OCI-LY7 (cell line): ENCODE measurements at regions not wholly inside any gene's neighbourhood (a gene's known extent, or its start where the extent isn't known, plus 50 kb on each side); places are given as distances from the start of the nearest gene placed in this dataset.

ENCODE experiments used
- BruUV-seq: library from RNA; stranded (reverse); fragments of 400-500 nt; replicated peaks from 2 replicates; lab custom pipeline; 2021; lab: Mats Ljungman, UMichigan
- CTCF ChIA-PET: fragments of 300-600 bp; sonication (Branson Sonifier 250); formaldehyde crosslinking; loops from one replicate; lab custom pipeline; 2022; ENCODE audit warnings: antibody characterized with exemption; ENCODE audit not compliant: unreplicated experiment; lab: Charles Lee
- POLR2A ChIA-PET: fragments of 300-600 bp; sonication (Branson Sonifier 250); formaldehyde crosslinking; loops from one replicate; lab custom pipeline; 2022; ENCODE audit warnings: antibody characterized with exemption; lab: Charles Lee
- DNase-seq: peaks from one replicate; pipeline ENCODE4 v3.0.0-alpha.2; 2015; ENCODE audit warnings: low spot score
- H2AFZ ChIP-seq: fragments of 200-600 bp; sonication (generic), shearing (Covaris generic); 2 replicates; pipeline ENCODE4 v1.6.1; 2014; ENCODE audit warnings: mild to moderate bottlenecking, antibody characterized with exemption, low read length, moderate library complexity
- H3K27ac ChIP-seq: fragments of 200-600 bp; sonication (generic); 2 replicates; pipeline ENCODE4 v1.5.1; 2014; ENCODE audit warnings: mixed run types, low read depth, mild to moderate bottlenecking, moderate library complexity, low read length, inconsistent platforms; ENCODE audit not compliant: poor library complexity, severe bottlenecking
- H3K36me3 ChIP-seq: fragments of 200-600 bp; sonication (generic); 2 replicates; pipeline ENCODE4 v1.6.1; 2014; ENCODE audit warnings: mild to moderate bottlenecking, antibody characterized with exemption, low read length, moderate library complexity, mixed read lengths; ENCODE audit not compliant: insufficient read depth
- H3K4me1 ChIP-seq: fragments of 200-600 bp; sonication (generic); 2 replicates; pipeline ENCODE4 v1.5.1; 2014; ENCODE audit warnings: mild to moderate bottlenecking, low read length; ENCODE audit not compliant: insufficient read depth, poor library complexity, severe bottlenecking
- H3K4me2 ChIP-seq: fragments of 200-600 bp; sonication (generic); 2 replicates; pipeline ENCODE4 v1.6.1; 2014; ENCODE audit warnings: mild to moderate bottlenecking, low read length
- H3K4me3 ChIP-seq: fragments of 200-600 bp; sonication (generic); 2 replicates; pipeline ENCODE4 v1.5.1; 2014; ENCODE audit warnings: mild to moderate bottlenecking, low read depth, low read length; ENCODE audit not compliant: poor library complexity, severe bottlenecking
- H3K79me2 ChIP-seq: fragments of 200-600 bp; sonication (generic); 2 replicates; pipeline ENCODE4 v1.6.1; 2016; ENCODE audit warnings: low read depth, mild to moderate bottlenecking, low read length, moderate library complexity, mixed read lengths; ENCODE audit not compliant: insufficient read depth
- H3K9me2 ChIP-seq: fragments of 200-600 bp; sonication (generic); 2 replicates; pipeline ENCODE4 v1.6.1; 2016; ENCODE audit warnings: mild to moderate bottlenecking, low read length, mixed read lengths; ENCODE audit not compliant: insufficient read depth
- H3K9me3 ChIP-seq: fragments of 200-600 bp; sonication (generic); 2 replicates; pipeline ENCODE4 v1.6.1; 2014; ENCODE audit warnings: mild to moderate bottlenecking, mixed run types, low read length, mixed read lengths
- H4K20me1 ChIP-seq: fragments of 200-600 bp; sonication (generic); 2 replicates; pipeline ENCODE4 v1.6.1; 2014; ENCODE audit warnings: mild to moderate bottlenecking, antibody characterized with exemption, low read length, moderate library complexity, mixed read lengths; ENCODE audit not compliant: insufficient read depth
- CTCF ChIP-seq: fragments of 200-600 bp; sonication (generic); conservative IDR thresholded peaks from 2 replicates; pipeline ENCODE4 v1.5.1; 2014; ENCODE audit warnings: mild to moderate bottlenecking, antibody characterized with exemption, low read length, moderate library complexity, mixed read lengths
- EZH2phosphoT487 ChIP-seq: fragments of 200-600 bp; sonication (generic); IDR thresholded peaks from 2 replicates; pipeline ENCODE4 v1.6.1; 2018; ENCODE audit warnings: low read depth, borderline replicate concordance, mild to moderate bottlenecking, mixed run types, antibody characterized with exemption, low read length, moderate library complexity, mixed read lengths
- intact Hi-C: fragments of 100-400 bp; cut with micrococcal nuclease; formaldehyde crosslinking; loops from one replicate; pipeline ENCODE4 v1.10.0; 2022; ENCODE audit not compliant: unreplicated experiment

DNA sequence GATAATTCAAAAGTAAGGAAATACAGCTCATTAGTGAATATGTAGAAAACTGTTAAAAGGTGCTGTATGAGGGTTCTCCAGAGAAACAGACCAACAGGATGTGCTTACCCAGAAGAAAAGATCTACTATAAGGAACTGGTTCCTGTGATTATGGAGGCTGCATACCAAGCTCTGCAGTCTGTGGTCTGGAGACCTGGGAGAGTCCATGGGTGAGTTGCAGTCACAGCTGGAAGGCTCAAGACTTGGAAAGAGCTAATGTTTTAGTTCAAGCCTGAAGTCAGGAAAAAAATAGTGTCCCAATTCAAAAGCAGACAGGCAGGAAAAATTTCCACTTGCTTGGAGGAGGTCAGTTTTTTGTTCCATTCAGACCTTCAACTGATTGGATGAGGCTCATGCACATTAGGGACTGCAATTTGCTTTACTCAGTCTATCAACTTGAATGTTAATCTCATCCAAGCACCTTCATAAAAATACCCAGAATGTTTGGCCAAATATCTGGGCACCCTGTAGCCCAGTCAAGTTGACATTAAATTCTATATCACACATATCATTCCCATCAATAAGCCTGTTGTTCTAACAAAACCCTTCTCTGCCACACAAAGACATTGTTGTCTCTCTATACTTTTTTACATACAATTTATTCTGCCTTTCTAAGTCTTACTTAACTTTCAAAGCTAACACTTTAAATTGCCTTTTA, 197.9 kb upstream of the KLF6 start:
- Histone ChIP-seq H3K4me3 (no peak overlapping the region), H3K9me2 (no peaks in the 10 kb centered on the region), H2AFZ (no peak overlapping the region), H3K4me1 (no peaks in the 10 kb centered on the region), H3K9me3 (no peaks in the 10 kb centered on the region), H3K79me2 (no peaks in the 10 kb centered on the region), H4K20me1 (no peaks in the 10 kb centered on the region), H3K4me2 (no peak overlapping the region), H3K27ac (no peak overlapping the region), H3K36me3 (no peaks in the 10 kb centered on the region)
- ChIA-PET CTCF (no interaction called here), POLR2A (no interaction called here)
- no TSS peak for BruUV-seq
- no peak for DNase-seq
- intact Hi-C loops: no loop called here
- TF ChIP-seq CTCF (no peak), EZH2phosphoT487 (no peak)

- CTCF ChIA-PET: no interaction called here
- Histone ChIP-seq H3K4me1 (peaks cover 7% of the 10 kb centered on the region), H3K79me2 (no peaks in the 10 kb centered on the region), H3K4me2 (no peak overlapping the region), H3K9me2 (no peaks in the 10 kb centered on the region), H3K36me3 (no peaks in the 10 kb centered on the region), H3K9me3 (no peaks in the 10 kb centered on the region), H3K4me3 (no peak overlapping the region), H3K27ac (no peak overlapping the region), H4K20me1 (no peaks in the 10 kb centered on the region), H2AFZ (no peak overlapping the region)
- TF ChIP-seq EZH2phosphoT487 (no peak), CTCF (no peak)
- no peak for DNase-seq
- POLR2A ChIA-PET: interaction anchor here (0.5 kb wide), 1 partner anchor 101 kb away, joined by 3 read pairs; no protein-coding TSS in a partner anchor
- BruUV-seq: no TSS peak
- intact Hi-C loops: no loop called here
These were observed 196.3 kb upstream of the KLF6 start for GRCh38 chr10:3981300-3981699.

DNA sequence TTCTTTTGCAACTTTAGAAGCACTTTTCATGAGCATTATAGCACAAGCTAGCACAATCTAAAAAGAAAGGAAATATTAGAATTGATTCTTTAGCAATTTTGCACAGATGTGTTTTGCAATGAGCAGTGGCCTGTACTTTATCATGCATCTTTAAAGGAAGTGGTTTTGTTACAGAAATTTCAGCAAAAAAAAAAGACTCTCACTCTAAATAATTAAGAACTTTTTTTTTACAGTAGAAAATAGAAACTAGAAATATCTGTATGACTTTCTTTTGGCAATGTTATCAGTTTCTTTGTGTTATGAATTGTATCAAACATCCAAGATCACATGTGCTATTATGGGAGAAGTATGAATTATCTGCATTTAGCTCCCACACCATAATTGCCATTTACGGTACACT, 195.7 kb upstream of the KLF6 start:
- Histone ChIP-seq H3K9me2 (no peaks in the 10 kb centered on the region), H3K79me2 (no peaks in the 10 kb centered on the region), H3K4me2 (no peak overlapping the region), H3K27ac (no peak overlapping the region), H2AFZ (no peak overlapping the region), H3K36me3 (no peaks in the 10 kb centered on the region), H4K20me1 (no peaks in the 10 kb centered on the region), H3K9me3 (no peaks in the 10 kb centered on the region), H3K4me1 (peaks cover 7% of the 10 kb centered on the region), H3K4me3 (no peak overlapping the region)
- ChIA-PET CTCF (no interaction called here), POLR2A (no interaction called here)
- no peak for DNase-seq
- intact Hi-C loops: no loop called here
- BruUV-seq: no TSS peak
- TF ChIP-seq EZH2phosphoT487: no peak
- no peak for TF ChIP-seq CTCF
